H1 (cell line): ENCODE measurements at regions not wholly inside any gene's neighbourhood (a gene's known extent, or its start where the extent isn't known, plus 50 kb on each side); places are given as distances from the start of the nearest gene placed in this dataset.

Source experiments
- CHD2 ChIP-seq: IDR thresholded peaks from 2 replicates; pipeline ENCODE4 v1.6.1; 2012; ENCODE audit warnings: low read length, improper control_type of control experiment
- RBBP5 ChIP-seq: IDR thresholded peaks from 2 replicates; pipeline ENCODE4 v1.7.1; 2012; ENCODE audit warnings: low read depth, mild to moderate bottlenecking, inconsistent platforms, low read length, moderate library complexity, borderline replicate concordance
- SRF ChIP-seq: IDR thresholded peaks from 2 replicates; pipeline ENCODE4 v1.6.1; 2011; ENCODE audit warnings: mild to moderate bottlenecking, low read depth, low read length, moderate library complexity
- TAF1 ChIP-seq: IDR thresholded peaks from 2 replicates; pipeline ENCODE4 v1.6.1; 2011; ENCODE audit warnings: mild to moderate bottlenecking, low read depth, low read length
- TCF12 ChIP-seq: IDR thresholded peaks from 2 replicates; pipeline ENCODE4 v1.6.1; 2011; ENCODE audit warnings: low read depth, mild to moderate bottlenecking, low read length
- TF ChIP-seq, protein P1 (sequence below): fragments of 300-600 bp; sonication (generic); IDR thresholded peaks from 2 replicates; pipeline ENCODE4 v1.7.1; 2012; ENCODE audit warnings: low read length, moderate library complexity, mild to moderate bottlenecking, inconsistent platforms; ENCODE audit not compliant: insufficient replicate concordance

DNA sequence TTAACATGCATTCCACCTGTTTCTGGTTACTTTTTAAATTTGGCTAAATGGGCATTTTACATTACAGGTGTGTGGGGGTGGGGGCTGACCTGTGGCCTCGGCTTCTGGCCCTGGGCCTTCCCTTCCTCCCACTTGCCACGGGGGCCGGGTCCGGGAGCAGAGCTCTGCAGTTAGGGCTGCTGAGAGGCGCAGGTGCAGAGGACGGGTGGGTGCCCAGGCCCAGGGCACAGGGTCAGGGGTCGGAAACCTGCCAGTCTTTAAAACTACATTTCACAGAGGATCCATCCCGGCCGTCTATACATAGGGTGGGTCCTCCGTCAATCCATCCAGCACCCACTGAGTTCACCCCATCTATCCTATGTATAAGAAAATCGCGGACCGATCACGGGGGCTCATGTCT lies 106.5 kb upstream of the INSIG1 start (continued):
- TF ChIP-seq, protein P1, sequence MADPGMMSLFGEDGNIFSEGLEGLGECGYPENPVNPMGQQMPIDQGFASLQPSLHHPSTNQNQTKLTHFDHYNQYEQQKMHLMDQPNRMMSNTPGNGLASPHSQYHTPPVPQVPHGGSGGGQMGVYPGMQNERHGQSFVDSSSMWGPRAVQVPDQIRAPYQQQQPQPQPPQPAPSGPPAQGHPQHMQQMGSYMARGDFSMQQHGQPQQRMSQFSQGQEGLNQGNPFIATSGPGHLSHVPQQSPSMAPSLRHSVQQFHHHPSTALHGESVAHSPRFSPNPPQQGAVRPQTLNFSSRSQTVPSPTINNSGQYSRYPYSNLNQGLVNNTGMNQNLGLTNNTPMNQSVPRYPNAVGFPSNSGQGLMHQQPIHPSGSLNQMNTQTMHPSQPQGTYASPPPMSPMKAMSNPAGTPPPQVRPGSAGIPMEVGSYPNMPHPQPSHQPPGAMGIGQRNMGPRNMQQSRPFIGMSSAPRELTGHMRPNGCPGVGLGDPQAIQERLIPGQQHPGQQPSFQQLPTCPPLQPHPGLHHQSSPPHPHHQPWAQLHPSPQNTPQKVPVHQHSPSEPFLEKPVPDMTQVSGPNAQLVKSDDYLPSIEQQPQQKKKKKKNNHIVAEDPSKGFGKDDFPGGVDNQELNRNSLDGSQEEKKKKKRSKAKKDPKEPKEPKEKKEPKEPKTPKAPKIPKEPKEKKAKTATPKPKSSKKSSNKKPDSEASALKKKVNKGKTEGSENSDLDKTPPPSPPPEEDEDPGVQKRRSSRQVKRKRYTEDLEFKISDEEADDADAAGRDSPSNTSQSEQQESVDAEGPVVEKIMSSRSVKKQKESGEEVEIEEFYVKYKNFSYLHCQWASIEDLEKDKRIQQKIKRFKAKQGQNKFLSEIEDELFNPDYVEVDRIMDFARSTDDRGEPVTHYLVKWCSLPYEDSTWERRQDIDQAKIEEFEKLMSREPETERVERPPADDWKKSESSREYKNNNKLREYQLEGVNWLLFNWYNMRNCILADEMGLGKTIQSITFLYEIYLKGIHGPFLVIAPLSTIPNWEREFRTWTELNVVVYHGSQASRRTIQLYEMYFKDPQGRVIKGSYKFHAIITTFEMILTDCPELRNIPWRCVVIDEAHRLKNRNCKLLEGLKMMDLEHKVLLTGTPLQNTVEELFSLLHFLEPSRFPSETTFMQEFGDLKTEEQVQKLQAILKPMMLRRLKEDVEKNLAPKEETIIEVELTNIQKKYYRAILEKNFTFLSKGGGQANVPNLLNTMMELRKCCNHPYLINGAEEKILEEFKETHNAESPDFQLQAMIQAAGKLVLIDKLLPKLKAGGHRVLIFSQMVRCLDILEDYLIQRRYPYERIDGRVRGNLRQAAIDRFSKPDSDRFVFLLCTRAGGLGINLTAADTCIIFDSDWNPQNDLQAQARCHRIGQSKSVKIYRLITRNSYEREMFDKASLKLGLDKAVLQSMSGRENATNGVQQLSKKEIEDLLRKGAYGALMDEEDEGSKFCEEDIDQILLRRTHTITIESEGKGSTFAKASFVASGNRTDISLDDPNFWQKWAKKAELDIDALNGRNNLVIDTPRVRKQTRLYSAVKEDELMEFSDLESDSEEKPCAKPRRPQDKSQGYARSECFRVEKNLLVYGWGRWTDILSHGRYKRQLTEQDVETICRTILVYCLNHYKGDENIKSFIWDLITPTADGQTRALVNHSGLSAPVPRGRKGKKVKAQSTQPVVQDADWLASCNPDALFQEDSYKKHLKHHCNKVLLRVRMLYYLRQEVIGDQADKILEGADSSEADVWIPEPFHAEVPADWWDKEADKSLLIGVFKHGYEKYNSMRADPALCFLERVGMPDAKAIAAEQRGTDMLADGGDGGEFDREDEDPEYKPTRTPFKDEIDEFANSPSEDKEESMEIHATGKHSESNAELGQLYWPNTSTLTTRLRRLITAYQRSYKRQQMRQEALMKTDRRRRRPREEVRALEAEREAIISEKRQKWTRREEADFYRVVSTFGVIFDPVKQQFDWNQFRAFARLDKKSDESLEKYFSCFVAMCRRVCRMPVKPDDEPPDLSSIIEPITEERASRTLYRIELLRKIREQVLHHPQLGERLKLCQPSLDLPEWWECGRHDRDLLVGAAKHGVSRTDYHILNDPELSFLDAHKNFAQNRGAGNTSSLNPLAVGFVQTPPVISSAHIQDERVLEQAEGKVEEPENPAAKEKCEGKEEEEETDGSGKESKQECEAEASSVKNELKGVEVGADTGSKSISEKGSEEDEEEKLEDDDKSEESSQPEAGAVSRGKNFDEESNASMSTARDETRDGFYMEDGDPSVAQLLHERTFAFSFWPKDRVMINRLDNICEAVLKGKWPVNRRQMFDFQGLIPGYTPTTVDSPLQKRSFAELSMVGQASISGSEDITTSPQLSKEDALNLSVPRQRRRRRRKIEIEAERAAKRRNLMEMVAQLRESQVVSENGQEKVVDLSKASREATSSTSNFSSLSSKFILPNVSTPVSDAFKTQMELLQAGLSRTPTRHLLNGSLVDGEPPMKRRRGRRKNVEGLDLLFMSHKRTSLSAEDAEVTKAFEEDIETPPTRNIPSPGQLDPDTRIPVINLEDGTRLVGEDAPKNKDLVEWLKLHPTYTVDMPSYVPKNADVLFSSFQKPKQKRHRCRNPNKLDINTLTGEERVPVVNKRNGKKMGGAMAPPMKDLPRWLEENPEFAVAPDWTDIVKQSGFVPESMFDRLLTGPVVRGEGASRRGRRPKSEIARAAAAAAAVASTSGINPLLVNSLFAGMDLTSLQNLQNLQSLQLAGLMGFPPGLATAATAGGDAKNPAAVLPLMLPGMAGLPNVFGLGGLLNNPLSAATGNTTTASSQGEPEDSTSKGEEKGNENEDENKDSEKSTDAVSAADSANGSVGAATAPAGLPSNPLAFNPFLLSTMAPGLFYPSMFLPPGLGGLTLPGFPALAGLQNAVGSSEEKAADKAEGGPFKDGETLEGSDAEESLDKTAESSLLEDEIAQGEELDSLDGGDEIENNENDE, result no peak
- TF ChIP-seq CHD2 (no peak), SRF (no peak), TCF12 (no peak), RBBP5 (no peak), TAF1 (no peak)
